SK-N-SH (cell line): ENCODE measurements at regions not wholly inside any gene's neighbourhood (a gene's known extent, or its start where the extent isn't known, plus 50 kb on each side); places are given as distances from the start of the nearest gene placed in this dataset.

Experiments
- CTCF ChIA-PET: fragments of 300-600, 350-600 bp; formaldehyde crosslinking; extraction: SDS; loops from one replicate; lab custom pipeline; 2021; lab: Yijun Ruan, JAX
- POLR2A ChIA-PET: fragments of 350-600 bp; sonication (Branson Sonifier 250); formaldehyde crosslinking; extraction: SDS; loops from one replicate; lab custom pipeline; 2020; ENCODE audit warnings: antibody characterized with exemption, inconsistent platforms; lab: Yijun Ruan, JAX
- DNase-seq: peaks from one replicate; pipeline ENCODE4 v3.0.0; 2012
- H2AFZ ChIP-seq: fragments of 200-600 bp; sonication (generic); 2 replicates; pipeline ENCODE4 v1.8.1; 2016; ENCODE audit warnings: antibody characterized with exemption, mild to moderate bottlenecking, low read depth
- H3F3A ChIP-seq: fragments of 200-600 bp; sonication (generic); replicated peaks from 2 replicates; pipeline ENCODE3; 2016; ENCODE audit warnings: antibody characterized with exemption, mild to moderate bottlenecking; ENCODE audit not compliant: insufficient read depth
- H3K27ac ChIP-seq, 2 experiments: fragments of 200-500 bp in 1 of 2; fragments of 200-600 bp in 1 of 2; sonication (Bioruptor generic) in 1 of 2; sonication (generic), shearing (Covaris generic) in 1 of 2; 2 replicates each; pipeline versions ENCODE4 v1.5.1 to v1.6.1; 2014 to 2016; ENCODE audit warnings: low read depth in 2 of 2, inconsistent platforms in 1 of 2, low read length in 1 of 2, mild to moderate bottlenecking in 1 of 2, mixed read lengths in 1 of 2
- H3K27me3 ChIP-seq: fragments of 200-600 bp; sonication (generic), shearing (Covaris generic); 2 replicates; pipeline ENCODE4 v1.6.1; 2016; ENCODE audit warnings: mixed run types; ENCODE audit not compliant: insufficient read depth
- H3K36me3 ChIP-seq, 2 experiments: fragments of 200-500 bp in 1 of 2; fragments of 200-600 bp in 1 of 2; sonication (Bioruptor generic) in 1 of 2; sonication (generic) in 1 of 2; replicated peaks in 1 of 2; 2 replicates each; pipeline versions ENCODE3 to v1.5.1; 2014 to 2016; ENCODE audit warnings: low read length in 1 of 2, mild to moderate bottlenecking in 1 of 2; ENCODE audit not compliant: insufficient read depth in 2 of 2, control insufficient read depth in 1 of 2
- H3K4me1 ChIP-seq, 2 experiments: fragments of 200-500 bp in 1 of 2; fragments of 200-600 bp in 1 of 2; sonication (Bioruptor generic) in 1 of 2; sonication (generic), shearing (Covaris generic) in 1 of 2; 2 replicates each; pipeline versions ENCODE4 v1.5.1 to v1.6.1; 2014 to 2016; ENCODE audit warnings: low read depth in 1 of 2, low read length in 1 of 2, mixed run types in 1 of 2; ENCODE audit not compliant: insufficient read depth in 2 of 2, control insufficient read depth in 1 of 2
- H3K4me2 ChIP-seq: fragments of 200-600 bp; sonication (generic), shearing (Covaris generic); 2 replicates; pipeline ENCODE4 v1.6.1; 2017; ENCODE audit warnings: mixed run types
- H3K4me3 ChIP-seq, 2 experiments: fragments of 200-500 bp in 1 of 2; fragments of 200-600 bp in 1 of 2; sonication (Bioruptor generic) in 1 of 2; sonication (generic), shearing (Covaris generic) in 1 of 2; 2 replicates each; pipeline versions ENCODE4 v1.5.1 to v1.8.1; 2014 to 2016; ENCODE audit warnings: low read depth in 2 of 2, inconsistent platforms in 1 of 2, low read length in 1 of 2, mild to moderate bottlenecking in 1 of 2, mixed read lengths in 1 of 2, moderate library complexity in 1 of 2
- H3K79me2 ChIP-seq: fragments of 200-600 bp; sonication (generic); 2 replicates; pipeline ENCODE4 v1.8.1; 2017; ENCODE audit warnings: mild to moderate bottlenecking; ENCODE audit not compliant: insufficient read depth
- H3K9ac ChIP-seq: fragments of 200-600 bp; sonication (generic); 2 replicates; pipeline ENCODE4 v1.6.1; 2017; ENCODE audit warnings: mixed run types
- H3K9me2 ChIP-seq: fragments of 200-600 bp; sonication (generic); 2 replicates; pipeline ENCODE4 v1.6.1; 2017; ENCODE audit warnings: mixed run types
- H3K9me3 ChIP-seq: fragments of 200-600 bp; sonication (generic); 2 replicates; pipeline ENCODE4 v1.6.1; 2017; ENCODE audit warnings: mixed run types, mild to moderate bottlenecking, moderate library complexity
- H4K20me1 ChIP-seq: fragments of 200-600 bp; sonication (generic); 2 replicates; pipeline ENCODE4 v1.6.1; 2017; ENCODE audit warnings: mild to moderate bottlenecking, mixed run types; ENCODE audit not compliant: insufficient read depth
- ELF1 ChIP-seq: IDR thresholded peaks from 2 replicates; pipeline ENCODE4 v1.4.0; 2012
- EP300 ChIP-seq, 2 experiments: IDR thresholded peaks; 2 replicates each; pipeline versions ENCODE4 v1.4.0 to v1.6.1; 2012; ENCODE audit warnings: borderline replicate concordance in 1 of 2, low read depth in 1 of 2, low read length in 1 of 2
- EZH2phosphoT487 ChIP-seq: fragments of 200-600 bp; sonication (generic); IDR thresholded peaks from 2 replicates; pipeline ENCODE4 v1.6.1; 2017; ENCODE audit warnings: low read depth, mixed run types, mild to moderate bottlenecking, antibody characterized with exemption, moderate library complexity, borderline replicate concordance
- FOSL2 ChIP-seq: IDR thresholded peaks from 2 replicates; pipeline ENCODE4 v1.4.0; 2012; ENCODE audit warnings: low read depth, mild to moderate bottlenecking, moderate library complexity, borderline replicate concordance
- GABPA ChIP-seq: IDR thresholded peaks from 2 replicates; pipeline ENCODE4 v1.4.0; 2012; ENCODE audit warnings: low read depth, mild to moderate bottlenecking
- JUND ChIP-seq: IDR thresholded peaks from 2 replicates; pipeline ENCODE4 v1.4.0; 2012
- MEF2A ChIP-seq: IDR thresholded peaks from 2 replicates; pipeline ENCODE4 v1.4.0; 2012; ENCODE audit warnings: low read depth, borderline replicate concordance
- MXI1 ChIP-seq: IDR thresholded peaks from 2 replicates; pipeline ENCODE4 v1.6.1; 2012; ENCODE audit warnings: mild to moderate bottlenecking, low read depth, low read length, improper control_type of control experiment
- NRF1 ChIP-seq: IDR thresholded peaks from 2 replicates; pipeline ENCODE4 v1.6.1; 2012; ENCODE audit warnings: low read depth, mild to moderate bottlenecking, low read length
- RAD21 ChIP-seq: IDR thresholded peaks from 2 replicates; pipeline ENCODE4 v1.6.1; 2012; ENCODE audit warnings: mild to moderate bottlenecking, low read length
- RXRA ChIP-seq: IDR thresholded peaks from 2 replicates; pipeline ENCODE4 v1.4.0; 2012; ENCODE audit warnings: low read depth, mild to moderate bottlenecking, borderline replicate concordance
- SMC3 ChIP-seq: IDR thresholded peaks from 2 replicates; pipeline ENCODE4 v1.6.1; 2012; ENCODE audit warnings: low read depth, low read length, improper control_type of control experiment
- TAF1 ChIP-seq: IDR thresholded peaks from 2 replicates; pipeline ENCODE4 v1.6.1; 2012; ENCODE audit warnings: low read depth, mild to moderate bottlenecking, low read length, moderate library complexity, borderline replicate concordance
- WGBS: methylation state at CpG from one replicate; pipeline ENCODE4 v1.1.6; 2017; ENCODE audit warnings: low lambda C conversion rate; 5-methylcytosine and 5-hydroxymethylcytosine counted together
- TF ChIP-seq, protein P1 (sequence below): IDR thresholded peaks from 2 replicates; pipeline ENCODE4; 2012
- TF ChIP-seq, protein P2 (sequence below): fragments of 150-350 bp; IDR thresholded peaks from 2 replicates; pipeline ENCODE4 v1.6.1; 2017; ENCODE audit warnings: antibody characterized with exemption, low read length, low read depth, borderline replicate concordance
- TF ChIP-seq, protein P3 (sequence below): fragments of 150-350 bp; IDR thresholded peaks from 2 replicates; pipeline ENCODE4 v1.6.1; 2016; ENCODE audit warnings: mild to moderate bottlenecking, low read depth, low read length
- TF ChIP-seq, protein P4 (sequence below): fragments of 200-600 bp; sonication (generic); IDR thresholded peaks from 2 replicates; pipeline ENCODE4 v1.6.1; 2017; ENCODE audit warnings: antibody characterized with exemption, mild to moderate bottlenecking, moderate library complexity

DNA sequence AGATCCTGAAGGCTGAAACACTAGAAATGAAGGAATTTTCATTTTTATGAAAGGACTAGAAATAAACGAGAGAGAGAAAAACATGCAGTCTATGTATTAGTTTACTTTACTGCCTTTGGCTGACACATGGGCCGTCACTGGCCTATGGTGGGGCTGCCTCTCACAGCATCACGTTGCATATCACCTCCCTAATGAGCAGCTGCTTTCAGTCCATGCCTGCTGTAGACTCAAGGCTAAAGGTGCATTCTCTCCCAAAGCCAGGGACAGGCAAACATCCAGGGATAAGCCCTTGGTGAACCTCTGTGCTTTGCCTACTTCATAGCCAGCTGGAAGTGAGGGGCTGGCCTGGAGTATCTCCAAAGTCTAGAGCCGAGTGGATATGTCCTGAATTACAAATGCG lies 359.4 kb downstream of the GPAM start:
- no peaks in the 10 kb centered on the region for H3K9me3 ChIP-seq
- WGBS: 29% methylated on average over 4 of the region's 5 CpGs
- no peak overlapping the region for H2AFZ ChIP-seq
- H3K4me1 ChIP-seq: no peaks in the 10 kb centered on the region
- no peaks in the 10 kb centered on the region for H3F3A ChIP-seq
- H3K9ac ChIP-seq: no peak overlapping the region
- no peak for TF ChIP-seq NRF1
- TF ChIP-seq, protein P1, sequence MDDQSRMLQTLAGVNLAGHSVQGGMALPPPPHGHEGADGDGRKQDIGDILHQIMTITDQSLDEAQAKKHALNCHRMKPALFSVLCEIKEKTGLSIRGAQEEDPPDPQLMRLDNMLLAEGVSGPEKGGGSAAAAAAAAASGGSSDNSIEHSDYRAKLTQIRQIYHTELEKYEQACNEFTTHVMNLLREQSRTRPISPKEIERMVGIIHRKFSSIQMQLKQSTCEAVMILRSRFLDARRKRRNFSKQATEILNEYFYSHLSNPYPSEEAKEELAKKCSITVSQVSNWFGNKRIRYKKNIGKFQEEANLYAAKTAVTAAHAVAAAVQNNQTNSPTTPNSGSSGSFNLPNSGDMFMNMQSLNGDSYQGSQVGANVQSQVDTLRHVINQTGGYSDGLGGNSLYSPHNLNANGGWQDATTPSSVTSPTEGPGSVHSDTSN: no peak
- TF ChIP-seq, protein P2, sequence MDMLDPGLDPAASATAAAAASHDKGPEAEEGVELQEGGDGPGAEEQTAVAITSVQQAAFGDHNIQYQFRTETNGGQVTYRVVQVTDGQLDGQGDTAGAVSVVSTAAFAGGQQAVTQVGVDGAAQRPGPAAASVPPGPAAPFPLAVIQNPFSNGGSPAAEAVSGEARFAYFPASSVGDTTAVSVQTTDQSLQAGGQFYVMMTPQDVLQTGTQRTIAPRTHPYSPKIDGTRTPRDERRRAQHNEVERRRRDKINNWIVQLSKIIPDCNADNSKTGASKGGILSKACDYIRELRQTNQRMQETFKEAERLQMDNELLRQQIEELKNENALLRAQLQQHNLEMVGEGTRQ: no peak
- no peak for TF ChIP-seq EP300 (IDR thresholded peaks at IDR 0.05; ENCODE audit: borderline replicate concordance in 1 of 2, low read depth in 1 of 2, low read length in 1 of 2)
- no peak for TF ChIP-seq RXRA
- no peak for TF ChIP-seq EZH2phosphoT487
- TF ChIP-seq, protein P3, sequence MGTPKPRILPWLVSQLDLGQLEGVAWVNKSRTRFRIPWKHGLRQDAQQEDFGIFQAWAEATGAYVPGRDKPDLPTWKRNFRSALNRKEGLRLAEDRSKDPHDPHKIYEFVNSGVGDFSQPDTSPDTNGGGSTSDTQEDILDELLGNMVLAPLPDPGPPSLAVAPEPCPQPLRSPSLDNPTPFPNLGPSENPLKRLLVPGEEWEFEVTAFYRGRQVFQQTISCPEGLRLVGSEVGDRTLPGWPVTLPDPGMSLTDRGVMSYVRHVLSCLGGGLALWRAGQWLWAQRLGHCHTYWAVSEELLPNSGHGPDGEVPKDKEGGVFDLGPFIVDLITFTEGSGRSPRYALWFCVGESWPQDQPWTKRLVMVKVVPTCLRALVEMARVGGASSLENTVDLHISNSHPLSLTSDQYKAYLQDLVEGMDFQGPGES: no peak
- TF ChIP-seq, protein P4, sequence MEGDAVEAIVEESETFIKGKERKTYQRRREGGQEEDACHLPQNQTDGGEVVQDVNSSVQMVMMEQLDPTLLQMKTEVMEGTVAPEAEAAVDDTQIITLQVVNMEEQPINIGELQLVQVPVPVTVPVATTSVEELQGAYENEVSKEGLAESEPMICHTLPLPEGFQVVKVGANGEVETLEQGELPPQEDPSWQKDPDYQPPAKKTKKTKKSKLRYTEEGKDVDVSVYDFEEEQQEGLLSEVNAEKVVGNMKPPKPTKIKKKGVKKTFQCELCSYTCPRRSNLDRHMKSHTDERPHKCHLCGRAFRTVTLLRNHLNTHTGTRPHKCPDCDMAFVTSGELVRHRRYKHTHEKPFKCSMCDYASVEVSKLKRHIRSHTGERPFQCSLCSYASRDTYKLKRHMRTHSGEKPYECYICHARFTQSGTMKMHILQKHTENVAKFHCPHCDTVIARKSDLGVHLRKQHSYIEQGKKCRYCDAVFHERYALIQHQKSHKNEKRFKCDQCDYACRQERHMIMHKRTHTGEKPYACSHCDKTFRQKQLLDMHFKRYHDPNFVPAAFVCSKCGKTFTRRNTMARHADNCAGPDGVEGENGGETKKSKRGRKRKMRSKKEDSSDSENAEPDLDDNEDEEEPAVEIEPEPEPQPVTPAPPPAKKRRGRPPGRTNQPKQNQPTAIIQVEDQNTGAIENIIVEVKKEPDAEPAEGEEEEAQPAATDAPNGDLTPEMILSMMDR: no peak
- no peak for TF ChIP-seq MXI1
- no peak for TF ChIP-seq SMC3
- no peak for DNase-seq
- ChIA-PET CTCF (no interaction called here), POLR2A (no interaction called here)
- H3K27me3 ChIP-seq: no peaks in the 10 kb centered on the region
- H3K36me3 ChIP-seq: no peaks in the 10 kb centered on the region
- no peak overlapping the region for H3K4me2 ChIP-seq
- H3K27ac ChIP-seq: no peak overlapping the region
- H3K9me2 ChIP-seq: no peaks in the 10 kb centered on the region
- H3K79me2 ChIP-seq: no peaks in the 10 kb centered on the region
- H3K4me3 ChIP-seq: no peak overlapping the region
- no peaks in the 10 kb centered on the region for H4K20me1 ChIP-seq

DNA sequence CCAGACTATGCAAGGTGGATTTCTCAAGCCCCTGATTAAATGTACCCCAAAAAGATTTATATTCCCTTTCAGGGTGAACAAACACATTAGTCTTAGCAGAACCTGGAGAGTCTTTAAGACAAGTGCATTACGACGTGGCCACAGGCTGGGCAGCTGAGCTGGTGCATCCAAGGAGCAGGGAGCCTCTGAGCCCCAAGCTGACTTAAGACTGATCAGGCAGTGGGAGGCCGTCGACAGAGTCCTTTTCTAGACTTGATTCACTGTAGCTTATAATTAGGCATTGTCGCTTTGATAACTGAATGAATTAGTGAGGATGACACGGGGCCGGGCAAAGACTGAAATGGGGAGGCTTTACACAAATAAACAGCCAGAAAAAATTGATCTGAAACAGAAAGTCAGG lies 353.2 kb downstream of the GPAM start:
- CTCF ChIA-PET: interaction anchor here (1.0 kb wide), 3 partner anchors 9 to 307 kb away, joined by 3 to 4 read pairs (median 3); no protein-coding TSS in a partner anchor
- H4K20me1 ChIP-seq: no peaks in the 10 kb centered on the region
- no peak overlapping the region for H3K9ac ChIP-seq
- no peak for DNase-seq
- WGBS: 40% methylated on average over 7 of the region's 7 CpGs
- H3K4me1 ChIP-seq: peaks cover 0 to 3% of the 10 kb centered on the region in 2 experiments; a peak in 1 of 4 replicates
- H3K4me2 ChIP-seq: no peak overlapping the region
- no peaks in the 10 kb centered on the region for H3K9me3 ChIP-seq
- H3F3A ChIP-seq: no peaks in the 10 kb centered on the region
- H3K36me3 ChIP-seq: no peaks in the 10 kb centered on the region
- POLR2A ChIA-PET: no interaction called here
- H3K4me3 ChIP-seq: no peak overlapping the region
- H3K79me2 ChIP-seq: no peaks in the 10 kb centered on the region
- no peak overlapping the region for H2AFZ ChIP-seq
- no peaks in the 10 kb centered on the region for H3K9me2 ChIP-seq
- H3K27me3 ChIP-seq: no peaks in the 10 kb centered on the region
- H3K27ac ChIP-seq: no peak overlapping the region
- TF ChIP-seq JUND (no peak), TAF1 (no peak), ELF1 (no peak), MEF2A (no peak), EP300 (IDR thresholded peaks at IDR 0.05; ENCODE audit: borderline replicate concordance in 1 of 2, low read depth in 1 of 2, low read length in 1 of 2) (no peak), GABPA (no peak), FOSL2 (no peak), RAD21 (no peak), SMC3 (no peak)
- TF ChIP-seq, protein P1: no peak
- TF ChIP-seq, protein P4: no peak
- TF ChIP-seq, protein P2: no peak
